ENCODE measurements at regions not wholly inside any gene's neighbourhood (a gene's known extent, or its start where the extent isn't known, plus 50 kb on each side); places are given as distances from the start of the nearest gene placed in this dataset.

- POLR2A ChIA-PET: no interaction called here
- H3K79me2 ChIP-seq (ENCODE audit: insufficient read depth, low read depth, low read length): no peaks in the 10 kb centered on the region
- no peaks in the 10 kb centered on the region for H3K9me2 ChIP-seq (ENCODE audit: insufficient read depth, low read length)
- H3K36me3 ChIP-seq (ENCODE audit: insufficient read depth, low read length): no peaks in the 10 kb centered on the region
- H4K20me1 ChIP-seq (ENCODE audit: insufficient read depth, low read length): no peaks in the 10 kb centered on the region
- no peak for DNase-seq (ENCODE audit: low spot score)
- H3K4me1 ChIP-seq (ENCODE audit: insufficient read depth, low read length, poor library complexity, severe bottlenecking): no peaks in the 10 kb centered on the region
- TF ChIP-seq EZH2phosphoT487 (IDR thresholded peaks at IDR 0.05; ENCODE audit: borderline replicate concordance, low read depth, low read length) (no peak), CTCF (conservative IDR thresholded peaks at IDR 0.05; ENCODE audit: low read length) (no peak)
- intact Hi-C loops (cut with micrococcal nuclease; ENCODE audit: unreplicated experiment): no loop called here
- CTCF ChIA-PET (ENCODE audit: unreplicated experiment): no interaction called here
- no peak overlapping the region for H3K4me3 ChIP-seq (ENCODE audit: low read depth, low read length, poor library complexity, severe bottlenecking)
- no peak overlapping the region for H3K27ac ChIP-seq (ENCODE audit: low read depth, low read length, poor library complexity, severe bottlenecking)
- no peaks in the 10 kb centered on the region for H3K9me3 ChIP-seq (ENCODE audit: low read length)
- no peak overlapping the region for H2AFZ ChIP-seq (ENCODE audit: low read length)
- H3K4me2 ChIP-seq (ENCODE audit: low read length): no peak overlapping the region
- no TSS peak for BruUV-seq (replicated peaks)
Measured at GRCh38 chr5:155263381-155263780, 249.8 kb downstream of the KIF4B start.

- Histone ChIP-seq H3K9me3 (ENCODE audit: low read length) (no peaks in the 10 kb centered on the region), H2AFZ (ENCODE audit: low read length) (no peak overlapping the region), H3K79me2 (ENCODE audit: insufficient read depth, low read depth, low read length) (no peaks in the 10 kb centered on the region), H4K20me1 (ENCODE audit: insufficient read depth, low read length) (no peaks in the 10 kb centered on the region), H3K36me3 (ENCODE audit: insufficient read depth, low read length) (no peaks in the 10 kb centered on the region), H3K4me1 (ENCODE audit: insufficient read depth, low read length, poor library complexity, severe bottlenecking) (no peaks in the 10 kb centered on the region), H3K4me2 (ENCODE audit: low read length) (no peak overlapping the region), H3K4me3 (ENCODE audit: low read depth, low read length, poor library complexity, severe bottlenecking) (no peak overlapping the region), H3K27ac (ENCODE audit: low read depth, low read length, poor library complexity, severe bottlenecking) (no peak overlapping the region), H3K9me2 (ENCODE audit: insufficient read depth, low read length) (no peaks in the 10 kb centered on the region)
- TF ChIP-seq CTCF (conservative IDR thresholded peaks at IDR 0.05; ENCODE audit: low read length) (no peak), EZH2phosphoT487 (IDR thresholded peaks at IDR 0.05; ENCODE audit: borderline replicate concordance, low read depth, low read length) (no peak)
- BruUV-seq (replicated peaks): no TSS peak
- ChIA-PET POLR2A (interaction anchor here (0.6 kb wide), 1 partner anchor 49 kb away, joined by 3 read pairs; no protein-coding TSS in a partner anchor), CTCF (ENCODE audit: unreplicated experiment) (no interaction called here)
- intact Hi-C loops (cut with micrococcal nuclease; ENCODE audit: unreplicated experiment): no loop called here
- DNase-seq (ENCODE audit: low spot score): no peak
Measured at GRCh38 chr5:155264809-155265208, 251.3 kb downstream of the KIF4B start.

GRCh38 chr5:155268770-155269425, 255.3 kb downstream of the KIF4B start:
- H4K20me1 ChIP-seq (ENCODE audit: insufficient read depth, low read length): no peaks in the 10 kb centered on the region
- intact Hi-C loops (cut with micrococcal nuclease; ENCODE audit: unreplicated experiment): no loop called here
- no peaks in the 10 kb centered on the region for H3K79me2 ChIP-seq (ENCODE audit: insufficient read depth, low read depth, low read length)
- no peak overlapping the region for H3K27ac ChIP-seq (ENCODE audit: low read depth, low read length, poor library complexity, severe bottlenecking)
- no peaks in the 10 kb centered on the region for H3K36me3 ChIP-seq (ENCODE audit: insufficient read depth, low read length)
- no peaks in the 10 kb centered on the region for H3K4me1 ChIP-seq (ENCODE audit: insufficient read depth, low read length, poor library complexity, severe bottlenecking)
- TF ChIP-seq CTCF (conservative IDR thresholded peaks at IDR 0.05; ENCODE audit: low read length) (no peak), EZH2phosphoT487 (IDR thresholded peaks at IDR 0.05; ENCODE audit: borderline replicate concordance, low read depth, low read length) (no peak)
- no peak overlapping the region for H3K4me3 ChIP-seq (ENCODE audit: low read depth, low read length, poor library complexity, severe bottlenecking)
- ChIA-PET CTCF (ENCODE audit: unreplicated experiment) (no interaction called here), POLR2A (no interaction called here)
- no peak for DNase-seq (ENCODE audit: low spot score)
- no TSS peak for BruUV-seq (replicated peaks)
- H3K4me2 ChIP-seq (ENCODE audit: low read length): no peak overlapping the region
- H3K9me2 ChIP-seq (ENCODE audit: insufficient read depth, low read length): no peaks in the 10 kb centered on the region
- no peak overlapping the region for H2AFZ ChIP-seq (ENCODE audit: low read length)
- no peaks in the 10 kb centered on the region for H3K9me3 ChIP-seq (ENCODE audit: low read length)
